HG03442 (cell line): ENCODE measurements at regions not wholly inside any gene's neighbourhood (a gene's known extent, or its start where the extent isn't known, plus 50 kb on each side); places are given as distances from the start of the nearest gene placed in this dataset.

Experiments used
- ATAC-seq: cut with Tn5 transposase; IDR thresholded peaks from one replicate; pipeline ENCODE4 v1.9.1; 2021; ENCODE audit warnings: mild to moderate bottlenecking, moderate library complexity; ENCODE audit not compliant: unreplicated experiment

GRCh38 chr2:226680719-226681118 lies 118.9 kb downstream of the IRS1 start:
- no peak for ATAC-seq

GRCh38 chr2:226679389-226680065 lies 120.1 kb downstream of the IRS1 start:
- no peak for ATAC-seq

DNA sequence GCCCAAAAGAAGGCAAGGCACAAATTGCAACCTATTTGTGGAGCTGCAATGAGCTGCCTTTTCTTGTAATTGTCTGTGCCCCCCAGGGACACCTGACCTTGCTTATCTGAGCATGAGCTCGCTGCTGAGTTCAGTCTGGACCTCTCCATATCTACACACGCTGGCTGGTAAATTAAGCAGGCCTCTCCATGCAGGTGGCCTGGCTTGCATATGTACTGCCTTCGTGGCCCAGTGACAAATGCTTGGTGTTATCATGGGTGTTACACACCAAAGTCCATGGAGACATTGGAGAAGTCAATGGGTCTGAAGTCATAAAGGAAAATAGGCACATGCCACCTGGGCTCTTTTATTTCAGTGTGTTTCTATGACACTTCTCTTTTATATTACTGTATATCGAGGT lies 121.2 kb downstream of the IRS1 start:
- ATAC-seq: no peak

GRCh38 chr2:226677080-226677479 lies 122.5 kb downstream of the IRS1 start:
- no peak for ATAC-seq

GRCh38 chr2:226676618-226677017 lies 123.0 kb downstream of the IRS1 start:
- no peak for ATAC-seq

- no peak for ATAC-seq
Observed at GRCh38 chr2:226674123-226674522, 125.5 kb downstream of the IRS1 start.

- ATAC-seq: no peak
Observed at GRCh38 chr2:226673314-226673723, 126.3 kb downstream of the IRS1 start.

DNA sequence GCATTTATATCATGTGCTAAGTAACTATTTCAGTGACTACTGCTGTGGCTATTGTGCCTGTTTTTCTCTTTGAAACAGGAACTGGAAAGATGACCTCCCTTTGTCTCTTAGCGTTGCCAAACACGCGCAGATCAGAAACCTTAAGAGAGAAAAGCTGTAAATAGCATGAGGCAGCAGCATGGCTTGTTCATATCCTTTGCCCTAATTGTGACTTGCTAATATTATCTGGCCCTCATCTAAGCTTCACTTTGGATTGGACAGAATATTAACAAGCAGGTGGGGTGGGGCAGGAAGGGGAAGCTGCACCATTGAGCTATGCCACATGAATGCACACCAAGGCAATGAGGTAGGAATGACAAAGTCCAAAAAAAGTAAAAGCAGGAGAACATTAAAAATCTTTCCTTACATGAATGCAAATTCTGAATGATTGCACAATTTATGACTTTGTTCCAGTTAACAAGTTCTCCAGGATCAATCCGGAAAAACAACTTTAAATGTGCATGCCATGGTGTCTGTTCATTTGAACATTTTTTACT lies 128.4 kb downstream of the IRS1 start:
- no peak for ATAC-seq

GRCh38 chr2:226669905-226670304 lies 129.7 kb downstream of the IRS1 start:
- peak; percentile 77 for ATAC-seq

DNA sequence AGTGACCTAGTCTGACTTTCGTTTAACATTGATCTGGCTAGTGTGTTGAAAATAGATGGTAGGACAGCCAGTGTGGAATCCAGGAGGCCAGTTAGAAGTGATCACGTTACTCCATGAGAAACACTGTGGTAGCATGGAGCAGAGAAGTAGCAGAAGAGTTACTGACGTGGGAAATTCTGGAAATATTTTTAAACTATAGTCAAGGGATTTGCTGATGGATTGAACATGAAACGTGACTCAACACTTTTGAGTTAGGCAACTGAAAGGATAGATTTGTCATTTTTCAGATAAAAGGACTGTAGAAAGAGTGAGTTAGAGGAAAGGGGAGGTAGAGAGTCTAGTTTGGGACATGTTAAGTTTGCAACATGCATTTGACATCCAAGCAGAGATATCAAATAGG lies 130.4 kb downstream of the IRS1 start:
- no peak for ATAC-seq

DNA sequence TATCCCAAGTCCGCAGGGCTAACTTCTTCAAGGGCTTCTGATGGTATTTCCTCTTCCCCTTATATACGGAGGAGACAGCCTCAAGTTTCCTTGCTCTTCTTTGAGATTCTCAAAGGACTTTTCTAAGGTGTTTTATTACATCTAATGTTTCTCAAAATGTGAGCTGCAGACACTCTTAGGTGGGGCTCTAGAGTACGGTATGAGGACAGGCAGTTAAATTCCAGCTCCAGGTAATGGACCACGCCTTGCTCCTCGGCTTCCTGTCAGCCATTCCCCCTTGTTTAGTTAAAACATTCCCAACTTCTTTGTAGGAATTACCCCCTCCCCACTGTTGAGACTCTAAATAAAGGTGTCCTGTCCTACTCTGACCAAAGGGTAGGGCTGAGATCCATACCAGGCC lies 131.9 kb downstream of the IRS1 start:
- ATAC-seq: no peak

- ATAC-seq: no peak
Observed at GRCh38 chr2:226665306-226665831, 134.3 kb downstream of the IRS1 start.

DNA sequence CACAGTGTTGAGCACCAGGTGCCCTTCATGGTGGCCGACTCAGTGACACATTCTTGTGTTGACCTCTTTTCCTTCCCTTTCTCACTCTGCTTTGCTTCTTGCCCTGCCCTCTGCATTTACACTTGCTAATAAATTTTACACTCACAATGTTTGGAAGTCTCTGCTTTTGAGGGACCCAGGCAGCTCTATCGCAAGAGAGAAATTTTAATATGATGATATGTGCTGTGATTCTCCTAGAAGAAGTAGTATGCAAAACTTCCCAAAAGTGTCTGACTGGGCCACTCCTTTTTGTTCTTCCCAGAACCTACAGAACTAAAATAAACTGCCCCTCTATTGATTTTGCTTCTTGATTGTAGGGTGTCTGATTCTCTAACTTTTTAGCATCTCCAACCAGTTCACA lies 135.0 kb downstream of the IRS1 start:
- ATAC-seq: no peak

GRCh38 chr2:226664140-226664539 lies 135.5 kb downstream of the IRS1 start:
- no peak for ATAC-seq

GRCh38 chr2:226661789-226662545 lies 137.7 kb downstream of the IRS1 start:
- ATAC-seq: no peak

DNA sequence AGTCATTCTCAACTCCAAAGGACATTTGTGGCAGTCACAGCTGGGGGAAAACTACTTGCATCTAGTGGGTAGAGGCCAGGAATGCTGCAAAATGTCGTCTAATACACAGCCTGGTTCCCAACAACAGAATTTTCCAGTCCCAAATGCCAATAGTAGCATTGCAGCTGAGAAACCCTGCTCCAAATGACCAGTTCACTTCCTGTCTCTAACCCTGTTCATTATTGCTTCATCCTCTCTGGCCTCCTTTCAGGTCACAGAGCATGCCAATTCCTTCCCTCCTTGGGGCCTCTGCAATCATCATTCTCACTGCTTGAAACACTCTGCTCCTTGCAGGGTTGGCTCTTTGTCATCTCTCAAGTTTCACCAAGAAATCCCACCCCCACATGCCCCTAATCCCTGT lies 139.1 kb downstream of the IRS1 start:
- ATAC-seq: no peak

GRCh38 chr2:226660124-226660523 lies 139.5 kb downstream of the IRS1 start:
- ATAC-seq: no peak

GRCh38 chr2:226659410-226659809 lies 140.2 kb downstream of the IRS1 start:
- ATAC-seq: no peak

DNA sequence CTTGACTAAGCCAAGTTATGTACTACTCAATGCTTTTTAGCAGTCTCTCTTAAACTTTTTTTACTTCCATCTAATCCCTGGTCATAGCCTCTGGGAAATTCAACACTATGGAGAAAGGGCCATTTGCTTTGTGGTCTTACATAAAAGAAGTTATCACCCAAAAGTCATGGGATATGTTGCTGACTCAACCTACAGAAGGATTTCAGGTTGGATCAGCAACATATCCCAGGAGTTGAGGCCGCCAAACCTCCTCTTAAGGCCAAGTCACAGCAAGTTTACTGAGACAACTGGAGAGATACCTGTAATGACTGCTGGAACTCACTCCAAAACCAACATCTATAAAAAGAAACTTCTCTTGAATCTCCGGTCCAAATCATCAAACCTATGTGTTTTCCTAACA lies 141.1 kb downstream of the IRS1 start:
- ATAC-seq: no peak

- ATAC-seq: no peak
Observed at GRCh38 chr2:226657340-226658053, 142.1 kb downstream of the IRS1 start.

GRCh38 chr2:226656367-226656766 lies 143.3 kb downstream of the IRS1 start:
- no peak for ATAC-seq
